ENCODE measurements at regions not wholly inside any gene's neighbourhood (a gene's known extent, or its start where the extent isn't known, plus 50 kb on each side); places are given as distances from the start of the nearest gene placed in this dataset.

DNA sequence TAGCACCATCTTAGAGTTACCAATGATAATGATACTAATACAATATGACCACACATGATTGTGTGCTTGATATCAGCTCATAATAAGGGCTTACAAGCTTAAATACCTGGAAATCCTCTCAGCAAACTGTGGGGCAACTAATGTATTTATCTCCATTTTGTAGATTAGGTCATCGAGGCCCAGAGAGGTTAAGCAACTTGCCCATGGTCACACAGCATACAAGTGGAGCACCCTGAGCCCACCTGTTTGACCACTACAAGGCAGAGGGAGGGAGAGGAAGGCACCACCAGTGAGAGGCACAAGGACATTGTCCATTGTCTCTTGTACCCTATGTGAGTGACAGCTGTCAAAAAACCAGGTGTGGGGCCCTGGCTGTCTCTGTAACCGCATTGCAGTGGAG is 123.7 kb downstream of the MIAT start:
- Histone ChIP-seq H3K36me3 (replicated peaks in 1 of 2; ENCODE audit: control extremely low read depth in 1 of 2, control insufficient read depth in 1 of 2, extremely low read depth in 1 of 2, insufficient read depth in 2 of 2, low read length in 1 of 2) (peaks cover 4 to 51% of the 10 kb centered on the region in 2 experiments), H3K27ac (ENCODE audit: low read length in 2 of 2) (no peak overlapping the region), H3K79me2 (ENCODE audit: control insufficient read depth, insufficient read depth, low read length) (no peaks in the 10 kb centered on the region), H3K27me3 (replicated peaks in 1 of 4; ENCODE audit: control extremely low read depth in 1 of 4, control insufficient read depth in 3 of 4, insufficient read depth in 4 of 4, low read length in 3 of 4) (no peaks in the 10 kb centered on the region), H3K9ac (ENCODE audit: low read length) (no peak overlapping the region), H2AFZ (ENCODE audit: insufficient read depth, low read depth, low read length, poor library complexity, severe bottlenecking) (no peak overlapping the region), H4K20me1 (ENCODE audit: control insufficient read depth, insufficient read depth, low read length, poor library complexity, severe bottlenecking) (no peaks in the 10 kb centered on the region), H3K4me3 (ENCODE audit: control extremely low read depth in 1 of 5, extremely low read depth in 1 of 5, insufficient read depth in 1 of 5, low read depth in 2 of 5, low read length in 4 of 5) (no peak overlapping the region), H3K4me1 (ENCODE audit: control insufficient read depth in 2 of 2, insufficient read depth in 2 of 2, low read length in 2 of 2) (peaks cover 0 to 7% of the 10 kb centered on the region in 2 donors), H3K4me2 (replicated peaks; ENCODE audit: low read depth, low read length, poor library complexity, severe bottlenecking) (no peak overlapping the region), H3K9me3 (ENCODE audit: control extremely low read depth in 1 of 3, control insufficient read depth in 2 of 3, insufficient read depth in 1 of 3, low read length in 2 of 3) (peaks cover 0 to 4% (median 2%) of the 10 kb centered on the region in 3 donors)
- POLR2A ChIA-PET: no interaction called here
- CTCF ChIA-PET: no interaction called here
- ATAC-seq (ENCODE audit: low read depth) (no peak), DNase-seq (no peak)
- 100% methylated on average over 1 of the region's 2 CpGs for WGBS (ENCODE audit: insufficient coverage)
- Mint-ChIP-seq H3K9me3 (ENCODE audit: insufficient read depth) (no peaks in the 10 kb centered on the region), H3K4me1 (peaks cover 4% of the 10 kb centered on the region), H3K4me3 (no peak overlapping the region), H3K27ac (no peak overlapping the region), H3K27me3 (no peaks in the 10 kb centered on the region)
- TF ChIP-seq CTCF (IDR thresholded peaks at IDR 0.05) (no peak), EZH2 (IDR thresholded peaks at IDR 0.05; ENCODE audit: borderline replicate concordance, insufficient read depth, low read depth, low read length, poor library complexity, severe bottlenecking) (no peak)
- intact Hi-C loops (cut with micrococcal nuclease): no loop called here

DNA sequence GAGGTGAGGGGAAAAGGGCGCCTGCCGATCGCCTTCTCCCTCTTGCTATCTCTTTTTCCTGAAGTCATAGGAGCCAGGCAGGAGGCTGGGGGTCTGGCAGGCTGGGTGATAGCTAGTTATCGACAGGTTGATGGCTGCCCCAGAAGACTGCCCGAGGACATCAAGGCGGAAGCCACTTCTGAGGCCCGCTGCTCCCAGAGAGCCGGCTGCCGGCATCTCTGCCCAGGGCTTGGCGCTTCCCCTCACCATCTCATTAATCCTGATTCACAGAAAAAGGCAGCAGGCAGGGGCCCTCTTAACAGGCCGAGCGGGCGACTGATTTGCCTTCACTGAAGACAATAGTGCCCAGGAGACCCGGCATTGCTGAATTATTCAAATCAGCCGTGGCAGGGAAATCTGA is 124.2 kb downstream of the MIAT start:
- H3K27me3 ChIP-seq (replicated peaks in 1 of 4; ENCODE audit: control extremely low read depth in 1 of 4, control insufficient read depth in 3 of 4, insufficient read depth in 4 of 4, low read length in 3 of 4): no peaks in the 10 kb centered on the region
- ChIA-PET POLR2A (no interaction called here), CTCF (no interaction called here)
- H3K4me2 ChIP-seq (replicated peaks; ENCODE audit: low read depth, low read length, poor library complexity, severe bottlenecking): no peak overlapping the region
- H3K9ac ChIP-seq (ENCODE audit: low read length): no peak overlapping the region
- no peak overlapping the region for H3K4me3 ChIP-seq (ENCODE audit: control extremely low read depth in 1 of 5, extremely low read depth in 1 of 5, insufficient read depth in 1 of 5, low read depth in 2 of 5, low read length in 4 of 5)
- H3K27ac ChIP-seq (ENCODE audit: low read length in 2 of 2): no peak overlapping the region
- H3K4me1 Mint-ChIP-seq: peaks cover 4% of the 10 kb centered on the region
- ATAC-seq (ENCODE audit: low read depth) (no peak), DNase-seq (no peak)
- no peak for TF ChIP-seq EZH2 (IDR thresholded peaks at IDR 0.05; ENCODE audit: borderline replicate concordance, insufficient read depth, low read depth, low read length, poor library complexity, severe bottlenecking)
- no peak for TF ChIP-seq CTCF (IDR thresholded peaks at IDR 0.05)
- H3K27me3 Mint-ChIP-seq: no peaks in the 10 kb centered on the region
- peaks cover 0 to 4% (median 2%) of the 10 kb centered on the region in 3 donors for H3K9me3 ChIP-seq (ENCODE audit: control extremely low read depth in 1 of 3, control insufficient read depth in 2 of 3, insufficient read depth in 1 of 3, low read length in 2 of 3)
- no peak overlapping the region for H2AFZ ChIP-seq (ENCODE audit: insufficient read depth, low read depth, low read length, poor library complexity, severe bottlenecking)
- no peaks in the 10 kb centered on the region for H3K79me2 ChIP-seq (ENCODE audit: control insufficient read depth, insufficient read depth, low read length)
- no peaks in the 10 kb centered on the region for H3K9me3 Mint-ChIP-seq (ENCODE audit: insufficient read depth)
- H3K36me3 ChIP-seq (replicated peaks in 1 of 2; ENCODE audit: control extremely low read depth in 1 of 2, control insufficient read depth in 1 of 2, extremely low read depth in 1 of 2, insufficient read depth in 2 of 2, low read length in 1 of 2): peaks cover 4 to 48% of the 10 kb centered on the region in 2 experiments
- intact Hi-C loops (cut with micrococcal nuclease): no loop called here
- WGBS (ENCODE audit: insufficient coverage): 96% methylated on average over 14 of the region's 15 CpGs
- H4K20me1 ChIP-seq (ENCODE audit: control insufficient read depth, insufficient read depth, low read length, poor library complexity, severe bottlenecking): no peaks in the 10 kb centered on the region
- H3K27ac Mint-ChIP-seq: no peak overlapping the region
- H3K4me3 Mint-ChIP-seq: no peak overlapping the region
- H3K4me1 ChIP-seq (ENCODE audit: control insufficient read depth in 2 of 2, insufficient read depth in 2 of 2, low read length in 2 of 2): peaks cover 0 to 7% of the 10 kb centered on the region in 2 donors
